Parathyroid adenoma (tissue), 2 donors: ENCODE measurements at regions not wholly inside any gene's neighbourhood (a gene's known extent, or its start where the extent isn't known, plus 50 kb on each side); places are given as distances from the start of the nearest gene placed in this dataset.
A peak's percentile ranks its signal among the peaks of the same experiment; 100 is the strongest.

Experiments
- H2AFZ ChIP-seq: fragments of 300-600 bp; sonication (generic); one replicate; pipeline ENCODE4 v1.7.0; 2017; ENCODE audit warnings: antibody characterized with exemption, mild to moderate bottlenecking
- H3K27ac ChIP-seq: fragments of 300-600 bp; sonication (generic); one replicate; pipeline ENCODE4 v1.7.0; 2017
- H3K27me3 ChIP-seq: fragments of 300-600 bp; sonication (generic); one replicate; pipeline ENCODE4 v1.7.0; 2017; ENCODE audit warnings: low read length; ENCODE audit not compliant: control insufficient read depth, insufficient read depth
- H3K36me3 ChIP-seq: fragments of 300-600 bp; sonication (generic); one replicate; pipeline ENCODE4 v1.7.0; 2017; ENCODE audit warnings: low read length; ENCODE audit not compliant: control insufficient read depth, insufficient read depth
- H3K4me1 ChIP-seq: fragments of 300-600 bp; sonication (generic); one replicate; pipeline ENCODE4 v1.7.0; 2017; ENCODE audit warnings: control low read depth
- H3K4me2 ChIP-seq: fragments of 300-600 bp; sonication (generic); one replicate; pipeline ENCODE4 v1.7.0; 2017; ENCODE audit warnings: low read length
- H3K4me3 ChIP-seq: fragments of 300-600 bp; sonication (generic); one replicate; pipeline ENCODE4 v1.7.0; 2017; ENCODE audit warnings: low read depth, low read length
- H3K79me2 ChIP-seq: fragments of 300-600 bp; sonication (generic); one replicate; pipeline ENCODE4 v1.7.0; 2017; ENCODE audit warnings: control low read depth
- H3K9ac ChIP-seq: fragments of 300-600 bp; sonication (generic); one replicate; pipeline ENCODE4 v1.7.0; 2017; ENCODE audit warnings: mild to moderate bottlenecking
- H3K9me3 ChIP-seq: fragments of 300-600 bp; sonication (generic); one replicate; pipeline ENCODE4 v1.7.0; 2017; ENCODE audit warnings: low read length; ENCODE audit not compliant: control insufficient read depth
- CTCF ChIP-seq: fragments of 300-600 bp; sonication (generic); IDR thresholded peaks from one replicate; pipeline ENCODE4 v1.7.0; 2017; ENCODE audit warnings: antibody characterized with exemption, mild to moderate bottlenecking
- donor health status: primary hyperparathyroidism.

- H3K27me3 ChIP-seq = no peaks in the 10 kb centered on the region
- H3K4me3 ChIP-seq = no peak overlapping the region
- H3K9ac ChIP-seq = no peak overlapping the region
- TF ChIP-seq CTCF = no peak
- no peaks in the 10 kb centered on the region for H3K79me2 ChIP-seq
- H3K4me2 ChIP-seq = no peak overlapping the region
- H3K4me1 ChIP-seq = no peaks in the 10 kb centered on the region
- no peak overlapping the region for H3K27ac ChIP-seq
- no peaks in the 10 kb centered on the region for H3K9me3 ChIP-seq
- H3K36me3 ChIP-seq = no peaks in the 10 kb centered on the region
- H2AFZ ChIP-seq = no peak overlapping the region
These were observed 566.7 kb upstream of the NRP1 start for GRCh38 chr10:33901166-33901565.

- H3K9ac ChIP-seq = no peak overlapping the region
- no peaks in the 10 kb centered on the region for H3K4me1 ChIP-seq
- no peak overlapping the region for H3K27ac ChIP-seq
- H2AFZ ChIP-seq = no peak overlapping the region
- no peaks in the 10 kb centered on the region for H3K9me3 ChIP-seq
- H3K27me3 ChIP-seq = no peaks in the 10 kb centered on the region
- H3K4me3 ChIP-seq = no peak overlapping the region
- no peaks in the 10 kb centered on the region for H3K79me2 ChIP-seq
- TF ChIP-seq CTCF = no peak
- no peak overlapping the region for H3K4me2 ChIP-seq
- H3K36me3 ChIP-seq = no peaks in the 10 kb centered on the region
These were observed 566.1 kb upstream of the NRP1 start for GRCh38 chr10:33900596-33900995.

- no peak overlapping the region for H3K27ac ChIP-seq
- TF ChIP-seq CTCF = no peak
- no peak overlapping the region for H3K4me2 ChIP-seq
- no peaks in the 10 kb centered on the region for H3K4me1 ChIP-seq
- H2AFZ ChIP-seq = peak overlapping the region; percentile 17
- H3K4me3 ChIP-seq = no peak overlapping the region
- no peak overlapping the region for H3K9ac ChIP-seq
- H3K27me3 ChIP-seq = no peaks in the 10 kb centered on the region
- H3K9me3 ChIP-seq = no peaks in the 10 kb centered on the region
- H3K79me2 ChIP-seq = no peaks in the 10 kb centered on the region
- no peaks in the 10 kb centered on the region for H3K36me3 ChIP-seq
These were observed 565.4 kb upstream of the NRP1 start for GRCh38 chr10:33899578-33900531.

GRCh38 chr10:33897291-33897752 lies 562.9 kb upstream of the NRP1 start:
- Histone ChIP-seq H2AFZ (no peak overlapping the region), H3K4me2 (no peak overlapping the region), H3K36me3 (no peaks in the 10 kb centered on the region), H3K27me3 (no peaks in the 10 kb centered on the region), H3K9me3 (no peaks in the 10 kb centered on the region), H3K27ac (no peak overlapping the region), H3K9ac (no peak overlapping the region), H3K79me2 (no peaks in the 10 kb centered on the region), H3K4me1 (no peaks in the 10 kb centered on the region), H3K4me3 (no peak overlapping the region)
- no peak for TF ChIP-seq CTCF
